Common myeloid progenitor, CD34-positive (primary cell): ENCODE measurements at regions not wholly inside any gene's neighbourhood (a gene's known extent, or its start where the extent isn't known, plus 50 kb on each side); places are given as distances from the start of the nearest gene placed in this dataset.
"Not testable (repeated sequence)": the region's sequence is repeated elsewhere in the genome, so short reads cannot be mapped to it uniquely, and the experiment has no call there.

Source experiments
- CTCF ChIA-PET: fragments of 350-600 bp; sonication (Branson Sonifier 250); formaldehyde crosslinking; loops from one replicate; lab custom pipeline; 2021; ENCODE audit warnings: antibody characterized with exemption; lab: Charles Lee
- POLR2A ChIA-PET: fragments of 350-600 bp; sonication (Branson Sonifier 250); formaldehyde crosslinking; loops from one replicate; lab custom pipeline; 2021; ENCODE audit warnings: antibody characterized with exemption; lab: Charles Lee
- DNase-seq, 3 donors: peaks; one replicate each; pipeline versions ENCODE4 v3.0.0 to v3.0.0-alpha.2; 2013
- H3K27ac ChIP-seq, 2 experiments: 1 replicate in 1 of 2; 2 replicates in 1 of 2; pipeline ENCODE4 v1.7.0; 2013; ENCODE audit warnings: inconsistent platforms in 2 of 2, low read length in 2 of 2, mild to moderate bottlenecking in 2 of 2, low read depth in 1 of 2, moderate library complexity in 1 of 2; ENCODE audit not compliant: severe bottlenecking in 2 of 2, insufficient read depth in 1 of 2, poor library complexity in 1 of 2
- H3K27me3 ChIP-seq, 5 experiments: replicated peaks in 2 of 5; 1 replicate in 3 of 5; 2 replicates in 2 of 5; pipeline versions ENCODE4 v1.6.1 to v1.7.0; 2013; ENCODE audit warnings: low read length in 4 of 5, mild to moderate bottlenecking in 2 of 5, moderate library complexity in 2 of 5, inconsistent platforms in 1 of 5; ENCODE audit not compliant: insufficient read depth in 5 of 5, control insufficient read depth in 4 of 5
- H3K36me3 ChIP-seq, 4 experiments: 1 replicate in 2 of 4; 2 replicates in 2 of 4; pipeline versions ENCODE4 v1.6.1 to v1.7.0; 2013; ENCODE audit warnings: low read length in 3 of 4, control low read depth in 1 of 4, mild to moderate bottlenecking in 1 of 4; ENCODE audit not compliant: control insufficient read depth in 4 of 4, insufficient read depth in 4 of 4
- H3K4me1 ChIP-seq, 4 experiments: 1 replicate in 3 of 4; 2 replicates in 1 of 4; pipeline versions ENCODE4 v1.6.1 to v1.7.1; 2013; ENCODE audit warnings: low read length in 3 of 4, mild to moderate bottlenecking in 3 of 4, control low read depth in 1 of 4, inconsistent platforms in 1 of 4, moderate library complexity in 1 of 4; ENCODE audit not compliant: control insufficient read depth in 4 of 4, insufficient read depth in 4 of 4; ENCODE audit errors: control extremely low read depth in 1 of 4
- H3K4me3 ChIP-seq, 7 experiments: 1 replicate in 4 of 7; 2 replicates in 3 of 7; pipeline versions ENCODE4 v1.5.1 to v1.7.0; 2013; ENCODE audit warnings: mild to moderate bottlenecking in 7 of 7, low read length in 6 of 7, moderate library complexity in 6 of 7, inconsistent platforms in 2 of 7, low read depth in 2 of 7, control low read depth in 1 of 7; ENCODE audit not compliant: insufficient read depth in 4 of 7, control insufficient read depth in 1 of 7; ENCODE audit errors: extremely low read depth in 1 of 7
- H3K9me3 ChIP-seq, 5 experiments: 1 replicate in 4 of 5; 2 replicates in 1 of 5; pipeline versions ENCODE4 v1.6.1 to v1.7.1; 2013; ENCODE audit warnings: low read length in 4 of 5, mild to moderate bottlenecking in 2 of 5, inconsistent platforms in 1 of 5, low read depth in 1 of 5, moderate library complexity in 1 of 5; ENCODE audit not compliant: control insufficient read depth in 4 of 5, insufficient read depth in 2 of 5; ENCODE audit errors: control extremely low read depth in 1 of 5
- WGBS: methylation state at CpG from one replicate; pipeline ENCODE4 v1.1.5; 2013; ENCODE audit not compliant: insufficient coverage; 5-methylcytosine and 5-hydroxymethylcytosine counted together

- Histone ChIP-seq H3K9me3 (no peaks in the 10 kb centered on the region), H3K4me1 (no peaks in the 10 kb centered on the region), H3K27ac (no peak overlapping the region), H3K4me3 (no peak overlapping the region), H3K27me3 (peaks cover 0 to 2% (median 0%) of the 10 kb centered on the region in 5 experiments), H3K36me3 (no peaks in the 10 kb centered on the region)
- CTCF ChIA-PET = no interaction called here
- POLR2A ChIA-PET = no interaction called here
- DNase-seq = no peak
- WGBS = 67% methylated on average over 1 of the region's 1 CpG
Observed at GRCh38 chrX:79511799-79512198, 144.7 kb upstream of the ITM2A start.

DNA sequence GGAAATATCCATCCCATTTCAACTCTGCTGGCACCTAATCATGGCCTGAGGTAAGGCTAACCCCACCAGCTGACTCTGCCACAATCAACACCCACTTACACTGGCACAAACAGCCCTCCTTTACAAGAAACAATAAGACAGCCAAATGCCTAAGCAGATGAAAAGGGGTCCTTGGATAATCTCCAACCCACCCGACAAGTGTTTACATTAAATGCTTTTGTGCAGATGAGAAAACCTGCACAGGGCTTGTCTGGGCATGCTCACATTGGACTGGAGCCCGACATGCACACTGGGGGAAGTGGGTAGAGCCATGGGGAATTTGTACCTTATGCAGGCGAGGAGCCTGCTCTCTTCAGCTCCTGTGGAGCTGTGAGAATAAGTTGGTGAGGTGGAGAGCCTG lies 138.9 kb upstream of the ITM2A start:
- H3K27ac ChIP-seq = no peak overlapping the region
- CTCF ChIA-PET = no interaction called here
- no peak for DNase-seq
- H3K27me3 ChIP-seq = peaks cover 0 to 2% (median 0%) of the 10 kb centered on the region in 5 experiments
- POLR2A ChIA-PET = no interaction called here
- no peak overlapping the region for H3K4me3 ChIP-seq
- 67% methylated on average over 1 of the region's 3 CpGs for WGBS
- no peaks in the 10 kb centered on the region for H3K36me3 ChIP-seq
- H3K9me3 ChIP-seq = peaks cover 0 to 2% (median 0%) of the 10 kb centered on the region in 5 experiments
- H3K4me1 ChIP-seq = no peaks in the 10 kb centered on the region

GRCh38 chrX:79482686-79483085 lies 115.6 kb upstream of the ITM2A start:
- POLR2A ChIA-PET = no interaction called here
- peaks cover 0 to 2% (median 0%) of the 10 kb centered on the region in 5 experiments for H3K27me3 ChIP-seq

GRCh38 chrX:79477691-79478090 lies 110.6 kb upstream of the ITM2A start:
- Histone ChIP-seq H3K9me3 (no peaks in the 10 kb centered on the region), H3K36me3 (no peaks in the 10 kb centered on the region), H3K4me1 (no peaks in the 10 kb centered on the region), H3K4me3 (no peak overlapping the region), H3K27me3 (peaks cover 0 to 5% (median 0%) of the 10 kb centered on the region in 5 experiments), H3K27ac (no peak overlapping the region)
- ChIA-PET POLR2A (no interaction called here), CTCF (no interaction called here)
- WGBS = 94% methylated on average over 2 of the region's 3 CpGs
- DNase-seq = no peak

More at GRCh38 chrX:79482686-79483085, 115.6 kb upstream of the ITM2A start:
- 85% methylated on average over 6 of the region's 7 CpGs for WGBS
- Histone ChIP-seq H3K4me3 (no peak overlapping the region), H3K4me1 (no peaks in the 10 kb centered on the region), H3K36me3 (no peaks in the 10 kb centered on the region), H3K27ac (no peak overlapping the region), H3K9me3 (no peaks in the 10 kb centered on the region)
- CTCF ChIA-PET = no interaction called here
- no peak for DNase-seq

DNA sequence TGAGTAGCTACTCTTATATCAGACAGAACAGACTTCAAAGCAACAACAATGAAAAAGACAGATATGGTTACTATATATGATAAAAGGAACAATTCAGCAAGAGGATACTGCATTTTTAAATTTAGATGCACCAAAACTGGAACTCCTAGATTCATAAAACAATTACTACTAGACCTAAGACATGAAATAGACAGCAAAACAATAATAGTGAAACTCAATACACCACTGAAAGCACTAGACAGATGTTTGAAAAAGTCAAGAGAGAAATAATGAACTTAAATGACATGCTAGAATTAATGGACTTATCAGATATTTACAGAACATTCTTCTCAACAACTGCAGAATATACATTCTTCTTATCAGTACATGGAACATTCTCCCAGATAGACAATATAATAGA lies 99.5 kb upstream of the ITM2A start:
- CTCF ChIA-PET = no interaction called here
- no peaks in the 10 kb centered on the region for H3K36me3 ChIP-seq
- no peak overlapping the region for H3K4me3 ChIP-seq
- DNase-seq = no peak
- POLR2A ChIA-PET = no interaction called here
- peaks cover 0 to 2% (median 0%) of the 10 kb centered on the region in 4 experiments for H3K4me1 ChIP-seq
- H3K9me3 ChIP-seq = peaks cover 0 to 2% (median 0%) of the 10 kb centered on the region in 5 experiments
- H3K27me3 ChIP-seq = peaks cover 0 to 2% (median 0%) of the 10 kb centered on the region in 5 experiments
- H3K27ac ChIP-seq = no peak overlapping the region

DNA sequence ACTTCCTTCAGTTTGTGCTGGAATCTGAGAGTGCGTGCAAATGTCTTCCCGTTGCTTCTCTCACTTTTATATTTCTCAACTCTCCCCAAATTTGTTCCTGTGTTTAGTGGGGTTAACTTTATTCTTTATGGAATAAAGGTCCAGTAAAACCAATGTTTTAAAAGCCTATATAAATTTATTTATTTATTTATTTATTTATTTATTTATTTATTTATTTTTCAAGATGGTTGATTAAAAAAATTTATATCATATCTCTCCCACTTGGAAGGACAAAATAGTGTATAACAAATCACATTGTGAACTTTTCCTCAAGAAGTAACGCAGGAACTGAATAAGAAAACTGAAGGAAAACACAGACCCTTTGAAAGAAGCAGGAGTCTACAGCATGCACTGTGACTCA lies 95.3 kb upstream of the ITM2A start:
- peaks cover 0 to 2% (median 0%) of the 10 kb centered on the region in 5 experiments for H3K9me3 ChIP-seq
- POLR2A ChIA-PET = no interaction called here
- WGBS = 80% methylated on average over 1 of the region's 3 CpGs
- CTCF ChIA-PET = no interaction called here
- DNase-seq = no peak
- H3K36me3 ChIP-seq = no peaks in the 10 kb centered on the region
- H3K4me3 ChIP-seq = no peak overlapping the region
- no peak overlapping the region for H3K27ac ChIP-seq
- peaks cover 0 to 2% (median 0%) of the 10 kb centered on the region in 4 experiments for H3K4me1 ChIP-seq
- peaks cover 0 to 2% (median 0%) of the 10 kb centered on the region in 5 experiments for H3K27me3 ChIP-seq

DNA sequence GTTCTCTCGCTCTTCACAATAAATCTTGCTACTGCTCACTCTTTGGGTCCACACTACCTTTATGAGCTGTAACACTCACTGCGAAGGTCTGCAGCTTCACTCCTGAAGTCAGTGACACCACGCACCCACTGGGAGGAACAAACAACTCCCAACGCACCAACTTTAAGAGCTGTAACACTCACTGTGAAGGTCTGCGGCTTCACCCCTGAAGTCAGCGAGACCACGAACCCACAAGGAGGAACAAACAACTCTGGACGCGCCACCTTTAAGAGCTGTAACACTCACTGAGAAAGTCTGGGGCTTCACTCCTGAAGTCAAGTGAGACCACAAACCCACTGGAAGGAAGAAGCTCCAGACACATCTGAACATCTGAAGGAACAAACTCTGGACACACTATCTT lies 89.5 kb upstream of the ITM2A start:
- CTCF ChIA-PET, H3K9me3 ChIP-seq, H3K27me3 ChIP-seq, POLR2A ChIA-PET, H3K4me1 ChIP-seq, H3K36me3 ChIP-seq, H3K27ac ChIP-seq, H3K4me3 ChIP-seq: not testable (repeated sequence)
- DNase-seq = peak; percentile 8 to 78 (median 71)
- 63% methylated on average over 7 of the region's 9 CpGs for WGBS
